ENCODE measurements at regions not wholly inside any gene's neighbourhood (a gene's known extent, or its start where the extent isn't known, plus 50 kb on each side); places are given as distances from the start of the nearest gene placed in this dataset.

DNA sequence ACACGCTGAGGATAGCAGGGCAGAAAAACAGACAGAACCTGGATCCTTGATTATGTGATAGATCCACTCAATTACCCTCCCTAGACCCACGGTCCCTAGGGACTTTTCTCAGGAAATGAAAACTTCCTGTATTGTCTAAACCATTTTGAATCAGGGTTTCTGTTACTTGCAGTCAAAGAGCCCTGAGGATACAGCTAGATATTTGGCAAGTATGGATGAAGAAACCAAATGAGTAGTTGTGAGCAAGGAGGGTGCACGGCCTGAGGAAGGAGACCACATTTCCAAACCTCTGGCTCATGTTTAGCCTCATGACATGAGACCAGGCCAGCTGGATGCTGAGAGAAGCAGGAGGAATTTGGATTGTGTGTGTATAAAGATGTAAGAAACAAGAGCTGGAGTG lies 91.6 kb downstream of the MRPL14 start (continued):
- TF ChIP-seq FOXM1 (IDR thresholded peaks at IDR 0.05; ENCODE audit: low read depth, low read length) (no peak), MEF2A (IDR thresholded peaks at IDR 0.05; ENCODE audit: insufficient read depth, low read depth, low read length) (no peak)

DNA sequence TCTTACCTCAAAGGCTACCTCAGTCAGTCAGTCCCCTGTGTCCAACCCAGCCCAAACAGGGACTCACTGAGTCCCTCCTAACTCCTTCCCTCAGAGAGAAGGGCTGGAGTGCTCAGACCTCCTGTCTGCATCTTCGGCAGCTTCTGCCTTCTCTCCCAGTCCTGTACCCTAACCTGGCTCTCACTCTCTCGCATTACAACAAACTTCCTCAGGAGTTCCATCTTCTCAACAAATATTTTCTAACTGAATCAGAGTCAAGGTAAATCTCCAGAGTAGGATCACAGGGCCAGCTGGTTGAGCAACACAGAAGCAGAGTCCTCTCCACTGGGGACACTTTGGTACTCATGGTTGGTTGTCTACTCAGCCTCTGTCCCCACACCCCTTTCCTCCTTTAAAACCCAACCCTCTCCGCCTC lies 92.3 kb downstream of the MRPL14 start:
- TF ChIP-seq, protein P1, sequence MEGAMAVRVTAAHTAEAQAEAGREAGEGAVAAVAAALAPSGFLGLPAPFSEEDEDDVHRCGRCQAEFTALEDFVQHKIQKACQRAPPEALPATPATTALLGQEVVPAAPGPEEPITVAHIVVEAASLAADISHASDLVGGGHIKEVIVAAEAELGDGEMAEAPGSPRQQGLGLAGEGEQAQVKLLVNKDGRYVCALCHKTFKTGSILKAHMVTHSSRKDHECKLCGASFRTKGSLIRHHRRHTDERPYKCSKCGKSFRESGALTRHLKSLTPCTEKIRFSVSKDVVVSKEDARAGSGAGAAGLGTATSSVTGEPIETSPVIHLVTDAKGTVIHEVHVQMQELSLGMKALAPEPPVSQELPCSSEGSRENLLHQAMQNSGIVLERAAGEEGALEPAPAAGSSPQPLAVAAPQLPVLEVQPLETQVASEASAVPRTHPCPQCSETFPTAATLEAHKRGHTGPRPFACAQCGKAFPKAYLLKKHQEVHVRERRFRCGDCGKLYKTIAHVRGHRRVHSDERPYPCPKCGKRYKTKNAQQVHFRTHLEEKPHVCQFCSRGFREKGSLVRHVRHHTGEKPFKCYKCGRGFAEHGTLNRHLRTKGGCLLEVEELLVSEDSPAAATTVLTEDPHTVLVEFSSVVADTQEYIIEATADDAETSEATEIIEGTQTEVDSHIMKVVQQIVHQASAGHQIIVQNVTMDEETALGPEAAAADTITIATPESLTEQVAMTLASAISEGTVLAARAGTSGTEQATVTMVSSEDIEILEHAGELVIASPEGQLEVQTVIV (IDR thresholded peaks at IDR 0.05; ENCODE audit: borderline replicate concordance, partially characterized antibody), result no peak
- TF ChIP-seq, protein P2, sequence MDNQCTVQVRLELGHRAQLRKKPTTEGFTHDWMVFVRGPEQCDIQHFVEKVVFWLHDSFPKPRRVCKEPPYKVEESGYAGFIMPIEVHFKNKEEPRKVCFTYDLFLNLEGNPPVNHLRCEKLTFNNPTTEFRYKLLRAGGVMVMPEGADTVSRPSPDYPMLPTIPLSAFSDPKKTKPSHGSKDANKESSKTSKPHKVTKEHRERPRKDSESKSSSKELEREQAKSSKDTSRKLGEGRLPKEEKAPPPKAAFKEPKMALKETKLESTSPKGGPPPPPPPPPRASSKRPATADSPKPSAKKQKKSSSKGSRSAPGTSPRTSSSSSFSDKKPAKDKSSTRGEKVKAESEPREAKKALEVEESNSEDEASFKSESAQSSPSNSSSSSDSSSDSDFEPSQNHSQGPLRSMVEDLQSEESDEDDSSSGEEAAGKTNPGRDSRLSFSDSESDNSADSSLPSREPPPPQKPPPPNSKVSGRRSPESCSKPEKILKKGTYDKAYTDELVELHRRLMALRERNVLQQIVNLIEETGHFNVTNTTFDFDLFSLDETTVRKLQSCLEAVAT (IDR thresholded peaks at IDR 0.05), result no peak
- TF ChIP-seq, protein P3, sequence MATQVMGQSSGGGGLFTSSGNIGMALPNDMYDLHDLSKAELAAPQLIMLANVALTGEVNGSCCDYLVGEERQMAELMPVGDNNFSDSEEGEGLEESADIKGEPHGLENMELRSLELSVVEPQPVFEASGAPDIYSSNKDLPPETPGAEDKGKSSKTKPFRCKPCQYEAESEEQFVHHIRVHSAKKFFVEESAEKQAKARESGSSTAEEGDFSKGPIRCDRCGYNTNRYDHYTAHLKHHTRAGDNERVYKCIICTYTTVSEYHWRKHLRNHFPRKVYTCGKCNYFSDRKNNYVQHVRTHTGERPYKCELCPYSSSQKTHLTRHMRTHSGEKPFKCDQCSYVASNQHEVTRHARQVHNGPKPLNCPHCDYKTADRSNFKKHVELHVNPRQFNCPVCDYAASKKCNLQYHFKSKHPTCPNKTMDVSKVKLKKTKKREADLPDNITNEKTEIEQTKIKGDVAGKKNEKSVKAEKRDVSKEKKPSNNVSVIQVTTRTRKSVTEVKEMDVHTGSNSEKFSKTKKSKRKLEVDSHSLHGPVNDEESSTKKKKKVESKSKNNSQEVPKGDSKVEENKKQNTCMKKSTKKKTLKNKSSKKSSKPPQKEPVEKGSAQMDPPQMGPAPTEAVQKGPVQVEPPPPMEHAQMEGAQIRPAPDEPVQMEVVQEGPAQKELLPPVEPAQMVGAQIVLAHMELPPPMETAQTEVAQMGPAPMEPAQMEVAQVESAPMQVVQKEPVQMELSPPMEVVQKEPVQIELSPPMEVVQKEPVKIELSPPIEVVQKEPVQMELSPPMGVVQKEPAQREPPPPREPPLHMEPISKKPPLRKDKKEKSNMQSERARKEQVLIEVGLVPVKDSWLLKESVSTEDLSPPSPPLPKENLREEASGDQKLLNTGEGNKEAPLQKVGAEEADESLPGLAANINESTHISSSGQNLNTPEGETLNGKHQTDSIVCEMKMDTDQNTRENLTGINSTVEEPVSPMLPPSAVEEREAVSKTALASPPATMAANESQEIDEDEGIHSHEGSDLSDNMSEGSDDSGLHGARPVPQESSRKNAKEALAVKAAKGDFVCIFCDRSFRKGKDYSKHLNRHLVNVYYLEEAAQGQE (IDR thresholded peaks at IDR 0.05; ENCODE audit: low read depth, low read length), result no peak
- TF ChIP-seq SMARCA5 (IDR thresholded peaks at IDR 0.05) (no peak), PML (IDR thresholded peaks at IDR 0.05; ENCODE audit: low read length) (no peak)
- no peak overlapping the region for H3K27ac ChIP-seq (ENCODE audit: control insufficient read depth, insufficient read depth)
- ChIA-PET RAD21 (ENCODE audit: unreplicated experiment) (interaction anchor here (1.4 kb wide), 1 partner anchor 310 kb away, joined by 3 read pairs; no protein-coding TSS in a partner anchor), CTCF (interaction anchor here (1.1 kb wide), 1 partner anchor 28 kb away, joined by 3 read pairs; no protein-coding TSS in a partner anchor), SMC1A (ENCODE audit: uncharacterized antibody, unreplicated experiment) (interaction anchor here (1.0 to 1.9 kb wide), 3 partner anchors 8 to 29 kb away, joined by 3 to 5 read pairs (median 3); no protein-coding TSS in a partner anchor), POLR2A (no interaction called here)
- ATAC-seq (no peak), DNase-seq (ENCODE audit: low read depth, low spot score) (no peak), FAIRE-seq (no peak)
- in situ Hi-C loops (cut with MboI) (no loop called here), intact Hi-C loops (cut with micrococcal nuclease; ENCODE audit: unreplicated experiment) (no loop called here)
- H3K4me1 ChIP-seq (ENCODE audit: control insufficient read depth, insufficient read depth, low read length), result peaks cover 5% of the 10 kb centered on the region
- H3K27me3 ChIP-seq (replicated peaks in 1 of 2; ENCODE audit: control insufficient read depth in 2 of 2, insufficient read depth in 2 of 2, low read length in 1 of 2), result peaks cover 0 to 1% of the 10 kb centered on the region in 2 experiments; a peak in 1 of 4 replicates
- H3K9me3 ChIP-seq (replicated peaks; ENCODE audit: control insufficient read depth, insufficient read depth, low read length), result no peaks in the 10 kb centered on the region; the same call in 2 of the 3 replicates
- no peak overlapping the region for H3K4me3 ChIP-seq
- WGBS (ENCODE audit: insufficient coverage, insufficient replicate concordance, low lambda C conversion rate, missing lambda C conversion rate), result 98% methylated on average over 3 of the region's 3 CpGs
- no peak overlapping the region for H2AFZ ChIP-seq (ENCODE audit: control insufficient read depth, low read depth, low read length)
- no peaks in the 10 kb centered on the region for H3K36me3 ChIP-seq (ENCODE audit: control insufficient read depth in 2 of 2, insufficient read depth in 2 of 2, low read length in 1 of 2)
- BruUV-seq (replicated peaks), result no TSS peak
- H3K4me2 ChIP-seq (ENCODE audit: control insufficient read depth, insufficient read depth), result no peak overlapping the region
- H3K79me2 ChIP-seq (ENCODE audit: control insufficient read depth, insufficient read depth, low read length), result no peaks in the 10 kb centered on the region
- no peaks in the 10 kb centered on the region for H4K20me1 ChIP-seq (ENCODE audit: control insufficient read depth, insufficient read depth)
- no peak overlapping the region for H3K9ac ChIP-seq (ENCODE audit: control insufficient read depth, insufficient read depth, low read length)
